ENCODE measurements at regions not wholly inside any gene's neighbourhood (a gene's known extent, or its start where the extent isn't known, plus 50 kb on each side); places are given as distances from the start of the nearest gene placed in this dataset.

GRCh38 chr10:83253011-83253671 lies 886.2 kb upstream of the GHITM start:
- no peak for DNase-seq

DNA sequence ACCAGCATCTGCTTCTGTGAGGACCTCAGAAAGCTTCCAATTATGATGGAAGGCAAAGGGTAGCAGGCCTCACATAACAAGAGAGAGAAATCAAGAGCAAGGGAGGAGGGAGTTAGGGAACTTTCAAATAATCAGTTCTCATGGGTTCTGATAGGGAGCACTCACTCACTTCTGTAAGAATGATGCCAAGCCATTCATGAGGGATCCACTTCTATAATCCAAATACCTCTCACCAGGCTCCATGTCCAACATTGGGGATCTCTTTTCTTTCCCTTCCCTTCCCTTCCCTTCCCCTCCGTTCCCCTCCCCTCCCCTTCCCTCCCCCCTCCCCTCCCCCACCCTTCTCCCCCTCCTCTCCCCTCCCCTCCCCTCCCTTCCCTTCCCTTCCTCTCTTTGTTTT lies 884.6 kb upstream of the GHITM start:
- no peak for DNase-seq

DNA sequence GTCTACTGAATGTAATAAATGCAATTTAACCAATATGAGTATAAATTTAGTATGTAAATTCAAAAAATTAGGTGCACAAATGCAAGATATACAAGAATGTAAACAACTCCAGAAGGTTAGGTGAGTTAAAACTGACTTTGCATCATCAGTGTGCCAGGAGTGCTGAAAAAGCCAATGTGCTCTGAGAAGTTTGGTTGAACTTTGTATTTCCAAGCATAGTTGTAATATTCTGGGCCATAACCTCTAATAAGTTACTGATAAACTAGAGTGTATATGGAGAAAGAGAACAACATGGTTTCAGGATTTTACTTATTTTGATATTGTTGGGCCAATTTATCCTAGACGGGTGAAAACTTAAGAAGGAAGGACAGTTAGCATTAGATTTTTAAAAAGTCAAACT lies 876.9 kb upstream of the GHITM start:
- DNase-seq = no peak

GRCh38 chr10:83272666-83273434 lies 866.5 kb upstream of the GHITM start:
- no peak for DNase-seq

GRCh38 chr10:83274088-83274487 lies 865.2 kb upstream of the GHITM start:
- DNase-seq = no peak

- DNase-seq = no peak
Observed at GRCh38 chr10:83276971-83277370, 862.3 kb upstream of the GHITM start.

DNA sequence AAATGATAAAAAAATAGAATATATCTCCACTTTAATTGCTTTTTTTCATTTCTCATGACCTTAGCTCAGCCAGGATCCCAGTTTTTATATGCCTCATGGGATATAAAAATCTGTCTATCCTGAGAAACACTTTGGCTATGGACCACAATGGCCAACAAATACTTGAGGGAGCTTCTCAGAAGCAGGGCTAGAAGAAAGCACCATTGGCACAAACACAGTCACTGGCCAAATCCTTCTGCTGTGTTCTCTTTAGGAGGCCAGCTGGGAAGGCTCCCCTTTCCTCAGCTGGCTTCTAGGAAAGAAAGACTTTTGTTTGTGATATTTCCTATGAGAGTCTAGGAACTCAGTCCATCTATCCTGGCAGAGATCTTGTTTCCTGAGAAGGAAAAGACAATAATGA lies 856.2 kb upstream of the GHITM start:
- no peak for DNase-seq

- no peak for DNase-seq
Observed at GRCh38 chr10:83287374-83287773, 851.9 kb upstream of the GHITM start.

- no peak for DNase-seq
Observed at GRCh38 chr10:83289373-83289772, 849.9 kb upstream of the GHITM start.

DNA sequence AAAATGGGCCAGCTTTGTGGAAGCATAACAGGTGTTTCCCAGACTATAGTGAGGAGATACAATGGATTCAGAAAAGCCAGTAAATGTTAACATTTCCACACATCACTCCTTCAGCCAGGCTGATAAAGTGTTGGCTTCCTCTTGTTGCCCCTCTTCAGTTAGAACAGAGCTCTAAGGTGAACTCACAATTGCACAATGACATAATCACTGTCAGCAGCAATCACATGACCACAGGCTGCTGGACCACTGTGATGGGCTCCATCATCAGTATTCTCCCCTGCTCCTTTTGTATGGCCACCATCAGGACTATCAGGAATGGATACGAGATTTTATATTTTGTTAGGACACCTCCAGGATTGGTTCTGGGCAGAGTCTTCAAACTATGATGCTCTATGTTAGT lies 849.4 kb upstream of the GHITM start:
- DNase-seq = no peak

- no peak for DNase-seq
Observed at GRCh38 chr10:83301732-83302131, 837.6 kb upstream of the GHITM start.

DNA sequence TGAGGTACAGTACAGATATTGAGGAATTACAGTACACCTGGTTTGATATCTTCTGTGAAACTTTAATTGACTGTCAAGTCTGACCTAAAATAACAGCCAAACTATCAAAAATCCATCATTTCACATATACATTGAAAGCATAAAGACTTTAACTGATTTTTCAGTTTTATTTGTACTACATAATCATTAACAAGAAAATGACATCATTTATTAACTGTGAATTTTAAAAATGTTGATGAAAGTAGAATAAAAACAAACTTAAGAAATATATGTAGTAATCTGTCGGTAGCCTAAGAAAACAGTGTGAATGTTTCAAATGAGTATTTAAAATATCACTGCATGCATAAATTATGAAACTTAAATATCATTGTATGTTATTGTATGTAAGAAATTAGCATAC lies 836.7 kb upstream of the GHITM start:
- no peak for DNase-seq

GRCh38 chr10:83310688-83311087 lies 828.6 kb upstream of the GHITM start:
- DNase-seq = no peak

DNA sequence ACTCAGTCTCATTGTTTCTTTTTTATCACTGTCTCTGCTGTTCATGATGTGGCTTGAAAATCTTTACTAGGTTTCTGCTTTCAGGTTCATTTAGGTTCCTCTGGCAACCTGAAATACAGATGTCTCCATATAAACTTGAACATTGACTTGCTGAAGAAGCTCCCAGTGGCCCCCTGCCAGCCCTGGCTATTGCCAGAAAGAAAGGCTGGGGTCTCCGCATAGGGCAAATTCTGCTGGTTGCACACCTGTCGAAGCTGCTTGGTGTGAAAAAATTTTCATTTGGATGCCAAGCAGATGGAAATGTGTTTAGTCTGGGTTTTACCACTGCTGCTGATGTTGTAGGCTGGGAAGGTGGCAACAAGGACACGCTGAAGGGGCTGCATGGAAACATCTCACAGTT lies 826.7 kb upstream of the GHITM start:
- no peak for DNase-seq

DNA sequence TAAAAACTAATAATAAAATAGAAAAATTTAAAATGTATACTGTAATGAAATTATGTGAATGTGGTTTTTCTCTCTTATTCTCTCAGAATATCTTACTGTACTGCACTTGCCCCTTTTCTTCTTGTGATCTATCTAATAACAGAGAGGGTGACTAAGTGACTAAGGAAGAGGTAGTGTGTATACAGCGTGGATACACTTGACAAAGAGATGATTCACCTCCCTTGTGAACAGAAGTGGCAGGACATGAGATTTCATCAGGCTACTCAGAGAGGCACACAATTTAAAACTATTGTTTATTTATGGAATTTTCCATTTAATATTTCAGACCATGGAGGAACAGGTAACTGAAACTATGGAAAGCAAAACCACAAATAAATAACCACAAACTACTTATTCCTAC lies 806.6 kb upstream of the GHITM start:
- DNase-seq = no peak

DNA sequence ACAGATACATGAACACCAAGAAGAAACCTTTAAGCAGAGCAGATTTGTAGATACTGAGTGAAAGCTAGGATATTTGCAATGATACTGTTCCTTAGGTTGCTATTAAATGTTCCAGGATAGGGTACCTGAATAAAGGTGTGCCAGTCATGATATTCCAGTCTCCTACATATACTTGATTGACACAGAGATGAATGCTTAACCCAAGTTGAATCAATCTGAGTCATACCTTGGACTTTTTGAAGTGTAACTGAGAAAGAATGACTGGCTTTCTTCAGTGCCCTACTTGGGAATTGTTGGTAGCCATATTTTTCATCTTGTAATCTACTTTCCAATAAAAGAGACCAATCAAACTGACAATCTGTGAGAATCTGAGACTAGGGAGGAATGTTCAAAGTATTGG lies 805.7 kb upstream of the GHITM start:
- no peak for DNase-seq

DNA sequence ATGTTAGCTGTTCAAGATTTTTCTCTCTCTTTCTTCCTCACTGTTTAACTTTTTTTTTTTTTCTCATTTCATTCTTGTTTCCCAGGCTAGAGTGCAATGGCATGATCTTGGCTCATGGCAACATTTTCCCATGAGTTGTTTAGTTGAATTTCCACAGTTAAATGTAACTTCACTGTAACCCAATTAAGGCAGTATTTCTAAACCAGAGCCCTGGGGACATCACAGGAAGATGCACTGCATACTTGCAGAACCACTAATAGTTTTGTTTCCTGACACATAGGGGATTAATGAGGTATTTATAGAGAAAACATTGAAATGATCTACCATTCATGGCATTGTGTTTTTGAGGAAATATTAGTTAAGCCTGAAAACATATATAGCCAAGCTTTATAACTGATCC lies 795.6 kb upstream of the GHITM start:
- no peak for DNase-seq

DNA sequence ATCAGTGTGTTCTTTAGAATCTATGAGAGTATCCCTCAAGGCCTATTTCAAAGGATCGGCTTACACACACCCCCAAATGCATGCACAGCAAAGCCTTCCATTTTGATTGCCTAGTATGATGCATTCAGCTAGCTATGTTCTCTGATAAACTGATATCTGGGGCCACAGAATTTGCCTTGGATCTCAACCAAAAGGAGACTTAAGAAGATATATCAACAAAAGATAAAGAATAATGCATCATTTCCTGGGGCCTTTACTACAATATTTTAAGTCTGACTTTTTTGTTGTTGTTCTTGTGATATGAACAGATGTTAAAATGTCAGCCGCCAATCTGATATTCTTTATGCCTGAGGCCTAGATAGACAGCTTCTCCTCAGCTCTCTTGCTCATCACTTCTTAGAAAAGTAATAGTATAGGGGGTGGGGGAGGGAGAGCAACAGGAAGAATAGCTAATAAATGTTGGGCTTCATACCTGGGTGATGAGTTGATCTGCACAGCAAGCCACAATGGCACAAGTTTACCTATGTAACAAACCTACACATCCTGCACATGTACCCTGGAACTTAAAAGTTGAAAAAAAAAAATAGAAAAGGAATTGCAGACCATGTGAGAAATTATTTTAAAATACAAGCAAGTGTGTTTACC lies 792.9 kb upstream of the GHITM start:
- DNase-seq = no peak

GRCh38 chr10:83352588-83352987 lies 786.7 kb upstream of the GHITM start:
- no peak for DNase-seq

DNA sequence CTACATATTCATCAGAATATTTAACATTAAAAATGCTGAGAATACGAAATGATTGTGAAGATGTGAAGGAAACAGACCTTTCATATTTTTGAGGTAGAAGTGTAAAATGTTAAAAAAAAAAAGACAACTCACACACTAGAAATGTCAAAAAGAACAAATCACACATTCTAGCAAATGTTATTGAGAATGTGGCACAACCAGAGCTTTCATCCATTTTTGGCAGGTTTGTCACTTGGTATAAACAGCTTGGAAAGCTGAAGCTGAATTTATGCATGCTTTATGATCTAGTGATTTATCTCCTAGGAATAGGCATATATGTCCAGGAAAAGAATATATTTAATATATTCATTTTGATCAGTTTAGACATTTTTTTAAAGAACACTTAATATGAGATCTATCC lies 784.9 kb upstream of the GHITM start:
- no peak for DNase-seq

DNA sequence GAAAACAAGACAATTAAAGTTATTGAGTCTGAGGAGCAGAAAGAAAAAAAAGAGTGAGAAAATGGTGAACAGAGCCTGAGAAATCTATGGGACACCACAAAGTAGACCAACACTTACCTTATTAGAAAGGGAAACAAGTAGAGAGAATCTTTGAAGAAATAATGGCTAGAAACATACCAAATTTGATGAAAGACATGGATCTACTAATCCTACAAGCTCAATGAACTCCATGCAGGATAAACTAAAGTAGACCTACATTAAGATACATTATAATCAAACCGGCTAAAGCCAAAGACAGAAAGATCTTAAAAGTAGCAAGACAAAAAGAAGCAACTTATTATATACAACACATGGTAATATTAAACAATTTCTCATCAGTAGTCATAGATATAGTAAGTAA lies 782.3 kb upstream of the GHITM start:
- no peak for DNase-seq

DNA sequence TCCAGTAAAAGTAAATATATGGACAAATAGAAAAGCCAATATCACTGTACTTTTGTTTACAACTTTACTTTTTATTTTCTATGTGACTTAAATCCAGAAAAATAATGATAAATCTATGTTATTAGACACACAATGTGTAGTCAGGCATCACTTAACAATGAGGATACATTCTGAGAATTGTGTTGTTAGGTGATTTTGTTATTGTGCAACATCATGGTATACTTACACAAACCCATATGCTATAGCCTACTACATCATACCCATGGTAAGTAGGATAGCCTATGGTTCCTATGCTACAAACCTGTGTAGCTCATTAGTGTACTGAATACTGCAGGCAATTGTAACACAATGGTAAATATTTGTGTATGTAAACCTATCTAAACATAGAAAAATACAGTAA lies 781.7 kb upstream of the GHITM start:
- no peak for DNase-seq

- no peak for DNase-seq
Observed at GRCh38 chr10:83367036-83367435, 772.3 kb upstream of the GHITM start.

- DNase-seq = no peak
Observed at GRCh38 chr10:83371696-83372490, 767.4 kb upstream of the GHITM start.
